ENCODE measurements at regions not wholly inside any gene's neighbourhood (a gene's known extent, or its start where the extent isn't known, plus 50 kb on each side); places are given as distances from the start of the nearest gene placed in this dataset.

- TF ChIP-seq, protein P1, sequence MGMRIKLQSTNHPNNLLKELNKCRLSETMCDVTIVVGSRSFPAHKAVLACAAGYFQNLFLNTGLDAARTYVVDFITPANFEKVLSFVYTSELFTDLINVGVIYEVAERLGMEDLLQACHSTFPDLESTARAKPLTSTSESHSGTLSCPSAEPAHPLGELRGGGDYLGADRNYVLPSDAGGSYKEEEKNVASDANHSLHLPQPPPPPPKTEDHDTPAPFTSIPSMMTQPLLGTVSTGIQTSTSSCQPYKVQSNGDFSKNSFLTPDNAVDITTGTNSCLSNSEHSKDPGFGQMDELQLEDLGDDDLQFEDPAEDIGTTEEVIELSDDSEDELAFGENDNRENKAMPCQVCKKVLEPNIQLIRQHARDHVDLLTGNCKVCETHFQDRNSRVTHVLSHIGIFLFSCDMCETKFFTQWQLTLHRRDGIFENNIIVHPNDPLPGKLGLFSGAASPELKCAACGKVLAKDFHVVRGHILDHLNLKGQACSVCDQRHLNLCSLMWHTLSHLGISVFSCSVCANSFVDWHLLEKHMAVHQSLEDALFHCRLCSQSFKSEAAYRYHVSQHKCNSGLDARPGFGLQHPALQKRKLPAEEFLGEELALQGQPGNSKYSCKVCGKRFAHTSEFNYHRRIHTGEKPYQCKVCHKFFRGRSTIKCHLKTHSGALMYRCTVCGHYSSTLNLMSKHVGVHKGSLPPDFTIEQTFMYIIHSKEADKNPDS (CRISPR knock-in tag; IDR thresholded peaks at IDR 0.05), result no peak
- TF ChIP-seq THAP11 (CRISPR knock-in tag; IDR thresholded peaks at IDR 0.05) (no peak), PRDM4 (CRISPR knock-in tag; IDR thresholded peaks at IDR 0.05; ENCODE audit: borderline replicate concordance) (no peak), NFYB (CRISPR knock-in tag; IDR thresholded peaks at IDR 0.05) (no peak), HNRNPUL1 (IDR thresholded peaks at IDR 0.05; ENCODE audit: low read depth, low read length) (no peak)
These were observed 192.3 kb upstream of the SALL1 start (continued) for GRCh38 chr16:51343411-51343810.

GRCh38 chr16:51341204-51341603, 190.1 kb upstream of the SALL1 start:
- BruUV-seq (replicated peaks), result no TSS peak
- ATAC-seq (no peak), DNase-seq (ENCODE audit: low spot score) (no peak), FAIRE-seq (no peak)
- Histone ChIP-seq H3K79me2 (ENCODE audit: insufficient read depth, low read length) (no peaks in the 10 kb centered on the region), H3K27ac (ENCODE audit: extremely low read length, insufficient read depth, low read length) (no peak overlapping the region), H3K4me3 (replicated peaks in 1 of 3; ENCODE audit: insufficient read depth in 1 of 3, low read depth in 2 of 3, low read length in 3 of 3) (no peak overlapping the region), H3K36me3 (replicated peaks in 1 of 2; ENCODE audit: control insufficient read depth in 1 of 2, insufficient read depth in 2 of 2, low read length in 2 of 2) (no peaks in the 10 kb centered on the region), H3K9ac (ENCODE audit: insufficient read depth, low read depth, low read length) (no peak overlapping the region), H2AFZ (ENCODE audit: low read length) (no peak overlapping the region), H4K20me1 (ENCODE audit: insufficient read depth, low read length) (no peaks in the 10 kb centered on the region), H3K4me2 (ENCODE audit: low read depth, low read length) (no peak overlapping the region), H3K27me3 (ENCODE audit: control insufficient read depth in 1 of 2, insufficient read depth in 2 of 2, low read length in 2 of 2) (no peaks in the 10 kb centered on the region), H3K9me3 (ENCODE audit: low read length) (no peaks in the 10 kb centered on the region), H3K4me1 (ENCODE audit: insufficient read depth, low read length) (peaks cover 7% of the 10 kb centered on the region; the same call in 1 of the 2 replicates)
- ChIA-PET POLR2A (no interaction called here), CTCF (ENCODE audit: low intra/inter-chr PET ratio, low total read pairs) (no interaction called here)
- intact Hi-C loops (cut with micrococcal nuclease; ENCODE audit: unreplicated experiment), result no loop called here
- TF ChIP-seq SMARCE1 (IDR thresholded peaks at IDR 0.05; ENCODE audit: borderline replicate concordance) (no peak), ZNF780A (CRISPR knock-in tag; IDR thresholded peaks at IDR 0.05) (no peak), ZNF136 (CRISPR knock-in tag; IDR thresholded peaks at IDR 0.05; ENCODE audit: low read depth) (no peak)
- in situ Hi-C loops (cut with HindIII; ENCODE audit: extremely low pct_ligation_motif_present, low pct_unique_long_range_greater_than_20kb), result no loop called here
- WGBS (ENCODE audit: low lambda C conversion rate), result 36% methylated on average over 3 of the region's 4 CpGs
